CD14-positive monocyte (primary cell): ENCODE measurements at regions not wholly inside any gene's neighbourhood (a gene's known extent, or its start where the extent isn't known, plus 50 kb on each side); places are given as distances from the start of the nearest gene placed in this dataset.
A peak's percentile ranks its signal among the peaks of the same experiment; 100 is the strongest.

Experiments used
- DNase-seq, 3 donors: peaks; one replicate each; pipeline ENCODE4 v3.0.0-alpha.2; 2011 to 2022
- H2AFZ ChIP-seq: 2 replicates; pipeline ENCODE4 v1.6.0; 2012; ENCODE audit warnings: mild to moderate bottlenecking, low read depth, low read length, inconsistent platforms; ENCODE audit not compliant: insufficient read depth, poor library complexity, severe bottlenecking
- H3K27ac ChIP-seq, 2 donors: 1 replicate in 1 of 2; 2 replicates in 1 of 2; pipeline ENCODE4 v1.5.1; 2012 to 2013; ENCODE audit warnings: low read length in 2 of 2, control low read depth in 1 of 2, inconsistent platforms in 1 of 2, low read depth in 1 of 2, mild to moderate bottlenecking in 1 of 2
- H3K27me3 ChIP-seq, 2 donors: one replicate each; pipeline versions ENCODE4 v1.6.0 to v1.6.1; 2011 to 2013; ENCODE audit warnings: low read length in 2 of 2; ENCODE audit not compliant: control insufficient read depth in 2 of 2, insufficient read depth in 2 of 2
- H3K36me3 ChIP-seq, 2 donors: replicated peaks in 1 of 2; 1 replicate in 1 of 2; 2 replicates in 1 of 2; pipeline versions ENCODE4 v1.5.1 to v1.6.1; 2012 to 2013; ENCODE audit warnings: low read length in 2 of 2, control low read depth in 1 of 2, inconsistent platforms in 1 of 2, mild to moderate bottlenecking in 1 of 2; ENCODE audit not compliant: insufficient read depth in 2 of 2, control insufficient read depth in 1 of 2
- H3K4me1 ChIP-seq, 2 donors: 1 replicate in 1 of 2; 2 replicates in 1 of 2; pipeline versions ENCODE4 v1.5.1 to v1.6.1; 2012 to 2013; ENCODE audit warnings: low read length in 2 of 2, control low read depth in 1 of 2, inconsistent platforms in 1 of 2, mild to moderate bottlenecking in 1 of 2, moderate library complexity in 1 of 2; ENCODE audit not compliant: insufficient read depth in 2 of 2, control insufficient read depth in 1 of 2
- H3K4me2 ChIP-seq: replicated peaks from 2 replicates; pipeline ENCODE3; 2012; ENCODE audit warnings: low read length, moderate library complexity, mild to moderate bottlenecking; ENCODE audit not compliant: poor library complexity, severe bottlenecking; ENCODE audit errors: extremely low read depth
- H3K4me3 ChIP-seq, 3 experiments: fragments of 200-600 bp in 1 of 3; sonication (generic) in 1 of 3; replicated peaks in 1 of 3; 1 replicate in 2 of 3; 2 replicates in 1 of 3; pipeline ENCODE4 v1.5.1; 2011 to 2013; ENCODE audit warnings: low read length in 3 of 3, mild to moderate bottlenecking in 3 of 3, control low read depth in 2 of 3, low read depth in 2 of 3, inconsistent platforms in 1 of 3, moderate library complexity in 1 of 3
- H3K79me2 ChIP-seq: 2 replicates; pipeline ENCODE4 v1.6.0; 2012; ENCODE audit warnings: mild to moderate bottlenecking, control low read depth, inconsistent platforms, low read length, moderate library complexity; ENCODE audit not compliant: insufficient read depth
- H3K9ac ChIP-seq: 2 replicates; pipeline ENCODE4 v1.6.0; 2017; ENCODE audit warnings: low read length, mild to moderate bottlenecking; ENCODE audit not compliant: insufficient read depth, poor library complexity, severe bottlenecking
- H3K9me3 ChIP-seq, 2 donors: replicated peaks in 1 of 2; 1 replicate in 1 of 2; 2 replicates in 1 of 2; pipeline versions ENCODE4 v1.5.1 to v1.6.1; 2012 to 2013; ENCODE audit warnings: low read length in 2 of 2, control low read depth in 1 of 2; ENCODE audit not compliant: control insufficient read depth in 1 of 2, insufficient read depth in 1 of 2
- H4K20me1 ChIP-seq: 2 replicates; pipeline ENCODE4 v1.6.0; 2012; ENCODE audit warnings: mild to moderate bottlenecking, low read length, control low read depth, moderate library complexity; ENCODE audit not compliant: insufficient read depth
- H3K27ac Mint-ChIP-seq, 7 donors: one replicate each; pipeline ENCODE4 v1.8.0; 2020; ENCODE audit warnings: mild to moderate bottlenecking in 7 of 7, mixed read lengths in 7 of 7, moderate library complexity in 6 of 7, inconsistent platforms in 2 of 7
- H3K27me3 Mint-ChIP-seq, 3 donors: one replicate each; pipeline ENCODE4 v1.8.0; 2021 to 2022; ENCODE audit warnings: low read depth in 3 of 3, mild to moderate bottlenecking in 3 of 3, mixed read lengths in 3 of 3, moderate library complexity in 3 of 3, inconsistent platforms in 1 of 3
- H3K36me3 Mint-ChIP-seq, 2 donors: one replicate each; pipeline ENCODE4 v1.8.0; 2020; ENCODE audit warnings: mixed read lengths in 2 of 2, inconsistent platforms in 1 of 2, mild to moderate bottlenecking in 1 of 2
- H3K4me1 Mint-ChIP-seq: one replicate; pipeline ENCODE4 v1.8.0; 2020; ENCODE audit warnings: mild to moderate bottlenecking, mixed read lengths
- H3K4me3 Mint-ChIP-seq, 2 donors: one replicate each; pipeline ENCODE4 v1.8.0; 2020; ENCODE audit warnings: mild to moderate bottlenecking in 2 of 2, mixed read lengths in 2 of 2, moderate library complexity in 1 of 2
- H3K9me3 Mint-ChIP-seq, 7 donors: one replicate each; pipeline ENCODE4 v1.8.0; 2020 to 2022; ENCODE audit warnings: mixed read lengths in 7 of 7, mild to moderate bottlenecking in 6 of 7, moderate library complexity in 6 of 7, inconsistent platforms in 2 of 7
- WGBS: methylation state at CpG from one replicate; pipeline ENCODE4 v1.1.5; 2013; ENCODE audit warnings: missing lambda C conversion rate; ENCODE audit not compliant: insufficient coverage; 5-methylcytosine and 5-hydroxymethylcytosine counted together
- intact Hi-C, 2 donors: fragments of 100-400 bp; cut with micrococcal nuclease; formaldehyde crosslinking; loops; one replicate each; pipeline versions ENCODE4 v1.15.0 to v1.15.1; 2023
- TF ChIP-seq, protein P1 (sequence below): fragments of 200-600 bp; IDR thresholded peaks from one replicate; pipeline ENCODE4 v1.8.0; 2022; ENCODE audit warnings: antibody characterized with exemption, mild to moderate bottlenecking

DNA sequence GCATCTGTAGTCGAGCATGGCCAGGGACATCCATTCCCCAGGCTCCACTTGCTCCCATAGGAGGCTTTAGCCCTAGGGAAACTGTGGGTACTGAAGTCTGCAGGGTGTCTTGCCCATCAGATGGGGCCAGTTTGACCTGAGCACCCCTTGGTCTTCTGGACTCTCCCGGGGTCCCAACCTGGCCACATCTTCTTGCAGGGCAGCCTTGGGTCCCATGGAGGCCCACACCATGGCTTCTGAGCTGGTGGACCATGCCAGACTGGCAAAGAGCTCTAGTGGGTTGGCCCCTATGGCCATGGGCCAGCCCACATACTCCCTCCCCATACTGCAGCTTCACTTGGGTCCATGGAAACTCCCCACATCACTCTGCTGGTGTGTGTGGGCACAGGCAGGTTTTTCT is 154.4 kb upstream of the PRLR start:
- no peak overlapping the region for H2AFZ ChIP-seq
- no peak overlapping the region for H3K27ac ChIP-seq
- Mint-ChIP-seq H3K27me3 (peaks cover 0 to 1% (median 0%) of the 10 kb centered on the region in 3 donors), H3K36me3 (peaks cover 3 to 19% of the 10 kb centered on the region in 2 donors), H3K4me3 (no peak overlapping the region), H3K4me1 (peaks cover 28% of the 10 kb centered on the region), H3K27ac (peak overlapping the region in 1 of 7 donors; percentile 21), H3K9me3 (peaks cover 19 to 33% (median 22%) of the 10 kb centered on the region in 7 donors)
- no peak overlapping the region for H3K4me3 ChIP-seq
- no peak overlapping the region for H3K4me2 ChIP-seq
- DNase-seq, result no peak
- 96% methylated on average over 2 of the region's 2 CpGs for whole genome bisulfite sequencing
- TF ChIP-seq, protein P1, sequence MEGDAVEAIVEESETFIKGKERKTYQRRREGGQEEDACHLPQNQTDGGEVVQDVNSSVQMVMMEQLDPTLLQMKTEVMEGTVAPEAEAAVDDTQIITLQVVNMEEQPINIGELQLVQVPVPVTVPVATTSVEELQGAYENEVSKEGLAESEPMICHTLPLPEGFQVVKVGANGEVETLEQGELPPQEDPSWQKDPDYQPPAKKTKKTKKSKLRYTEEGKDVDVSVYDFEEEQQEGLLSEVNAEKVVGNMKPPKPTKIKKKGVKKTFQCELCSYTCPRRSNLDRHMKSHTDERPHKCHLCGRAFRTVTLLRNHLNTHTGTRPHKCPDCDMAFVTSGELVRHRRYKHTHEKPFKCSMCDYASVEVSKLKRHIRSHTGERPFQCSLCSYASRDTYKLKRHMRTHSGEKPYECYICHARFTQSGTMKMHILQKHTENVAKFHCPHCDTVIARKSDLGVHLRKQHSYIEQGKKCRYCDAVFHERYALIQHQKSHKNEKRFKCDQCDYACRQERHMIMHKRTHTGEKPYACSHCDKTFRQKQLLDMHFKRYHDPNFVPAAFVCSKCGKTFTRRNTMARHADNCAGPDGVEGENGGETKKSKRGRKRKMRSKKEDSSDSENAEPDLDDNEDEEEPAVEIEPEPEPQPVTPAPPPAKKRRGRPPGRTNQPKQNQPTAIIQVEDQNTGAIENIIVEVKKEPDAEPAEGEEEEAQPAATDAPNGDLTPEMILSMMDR, result no peak
- H3K36me3 ChIP-seq, result no peaks in the 10 kb centered on the region
- H3K4me1 ChIP-seq, result peaks cover 9 to 20% of the 10 kb centered on the region in 2 donors
- no peak overlapping the region for H3K9ac ChIP-seq
- H3K27me3 ChIP-seq, result no peaks in the 10 kb centered on the region
- H4K20me1 ChIP-seq, result no peaks in the 10 kb centered on the region
- peaks cover 0 to 15% of the 10 kb centered on the region in 2 donors for H3K9me3 ChIP-seq
- intact Hi-C loops, result loop anchor here in 1 of 2 donors (10.0 kb wide), 1 partner anchor 50 kb away; no protein-coding TSS in a partner anchor
- no peaks in the 10 kb centered on the region for H3K79me2 ChIP-seq

DNA sequence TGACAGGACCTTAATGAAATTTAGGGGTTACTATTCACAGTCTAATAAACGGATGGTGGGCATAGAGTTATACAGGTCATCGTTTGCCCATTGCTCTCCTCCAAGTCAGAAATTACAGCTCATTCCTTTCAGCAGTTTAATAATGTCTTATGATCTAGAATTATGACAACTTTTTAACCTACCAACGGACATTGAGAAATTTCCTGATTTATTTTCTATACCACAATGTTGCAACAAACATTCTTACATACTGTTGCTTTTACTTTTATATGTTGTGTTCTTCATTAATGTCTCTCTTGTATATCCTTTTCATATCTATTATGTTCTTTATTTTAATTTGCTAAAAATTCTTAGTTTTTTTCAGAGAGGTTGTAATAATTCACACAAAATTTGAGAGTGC is 152.8 kb upstream of the PRLR start:
- H4K20me1 ChIP-seq, result no peaks in the 10 kb centered on the region
- H3K27ac ChIP-seq, result peak overlapping the region; percentile 51 to 84
- TF ChIP-seq, protein P1, result no peak
- WGBS, result no CpG with 5 or more reads among the region's 3 CpGs
- no peaks in the 10 kb centered on the region for H3K27me3 ChIP-seq
- peak; percentile 22 to 48 (median 28) for DNase-seq
- H3K36me3 ChIP-seq, result no peaks in the 10 kb centered on the region
- peaks cover 9 to 20% of the 10 kb centered on the region in 2 donors for H3K4me1 ChIP-seq
- peak overlapping the region; percentile 69 for H2AFZ ChIP-seq
- intact Hi-C loops, result loop anchor here in 1 of 2 donors (10.0 kb wide), 1 partner anchor 52 kb away; no protein-coding TSS in a partner anchor
- H3K4me3 ChIP-seq, result peak overlapping the region in 1 of 3 experiments; percentile 41
- peaks cover 3 to 21% of the 10 kb centered on the region in 2 donors for H3K36me3 Mint-ChIP-seq
- peaks cover 15 to 36% (median 25%) of the 10 kb centered on the region in 7 donors for H3K9me3 Mint-ChIP-seq
- H3K4me3 Mint-ChIP-seq, result no peak overlapping the region
- no peak overlapping the region for H3K9ac ChIP-seq
- peak overlapping the region; percentile 36 to 92 (median 86) for H3K27ac Mint-ChIP-seq
- H3K79me2 ChIP-seq, result no peaks in the 10 kb centered on the region
- peaks cover 0 to 15% of the 10 kb centered on the region in 2 donors for H3K9me3 ChIP-seq
- peaks cover 0 to 1% (median 0%) of the 10 kb centered on the region in 3 donors for H3K27me3 Mint-ChIP-seq
- H3K4me2 ChIP-seq, result peak overlapping the region; percentile 46
- H3K4me1 Mint-ChIP-seq, result peaks cover 28% of the 10 kb centered on the region
